ENCODE measurements at regions not wholly inside any gene's neighbourhood (a gene's known extent, or its start where the extent isn't known, plus 50 kb on each side); places are given as distances from the start of the nearest gene placed in this dataset.

DNA sequence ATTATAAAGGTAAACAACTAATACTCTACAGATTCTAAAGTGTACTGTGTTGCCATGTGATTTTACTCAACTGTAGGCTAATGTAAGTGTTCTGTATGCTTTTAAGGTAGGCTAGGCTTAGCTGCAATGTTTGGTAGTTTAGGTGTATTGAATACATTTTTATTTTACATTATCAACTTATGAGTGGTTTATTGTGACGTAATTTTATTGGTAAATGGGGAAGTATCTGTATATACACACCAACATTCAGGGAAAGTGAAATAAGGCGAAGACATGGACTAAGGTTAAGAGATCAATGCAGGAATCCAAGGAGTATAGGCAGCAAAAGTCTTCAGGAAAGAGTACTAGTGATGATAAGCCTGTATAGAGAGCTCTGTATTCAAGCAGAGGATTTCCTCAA is 365.8 kb upstream of the MGAT4C start:
- Histone ChIP-seq H3K4me3 (no peak overlapping the region), H3K4me1 (no peaks in the 10 kb centered on the region), H3K27ac (no peak overlapping the region), H3K9me3 (peaks cover 8 to 13% of the 10 kb centered on the region in 2 donors), H3K27me3 (no peaks in the 10 kb centered on the region), H3K36me3 (no peaks in the 10 kb centered on the region)
- TF ChIP-seq POLR2A (IDR thresholded peaks at IDR 0.05) (no peak), POLR2AphosphoS5 (IDR thresholded peaks at IDR 0.05) (no peak), EP300 (IDR thresholded peaks at IDR 0.05; ENCODE audit: low read depth) (no peak)
- TF ChIP-seq, protein P1, sequence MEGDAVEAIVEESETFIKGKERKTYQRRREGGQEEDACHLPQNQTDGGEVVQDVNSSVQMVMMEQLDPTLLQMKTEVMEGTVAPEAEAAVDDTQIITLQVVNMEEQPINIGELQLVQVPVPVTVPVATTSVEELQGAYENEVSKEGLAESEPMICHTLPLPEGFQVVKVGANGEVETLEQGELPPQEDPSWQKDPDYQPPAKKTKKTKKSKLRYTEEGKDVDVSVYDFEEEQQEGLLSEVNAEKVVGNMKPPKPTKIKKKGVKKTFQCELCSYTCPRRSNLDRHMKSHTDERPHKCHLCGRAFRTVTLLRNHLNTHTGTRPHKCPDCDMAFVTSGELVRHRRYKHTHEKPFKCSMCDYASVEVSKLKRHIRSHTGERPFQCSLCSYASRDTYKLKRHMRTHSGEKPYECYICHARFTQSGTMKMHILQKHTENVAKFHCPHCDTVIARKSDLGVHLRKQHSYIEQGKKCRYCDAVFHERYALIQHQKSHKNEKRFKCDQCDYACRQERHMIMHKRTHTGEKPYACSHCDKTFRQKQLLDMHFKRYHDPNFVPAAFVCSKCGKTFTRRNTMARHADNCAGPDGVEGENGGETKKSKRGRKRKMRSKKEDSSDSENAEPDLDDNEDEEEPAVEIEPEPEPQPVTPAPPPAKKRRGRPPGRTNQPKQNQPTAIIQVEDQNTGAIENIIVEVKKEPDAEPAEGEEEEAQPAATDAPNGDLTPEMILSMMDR (IDR thresholded peaks at IDR 0.05): no peak
- in situ Hi-C loops (cut with MboI; ENCODE audit: low pct_ligation_motif_present in 1 of 4, low pct_unique_long_range_greater_than_20kb in 1 of 4, low sequenced_read_pairs in 3 of 4): no loop called here
- WGBS, 2 donors (ENCODE audit: low coverage in 1 of 2): 53 to 65% methylated on average over 2 of the region's 2 CpGs
- intact Hi-C loops (cut with DNase I; ENCODE audit: low total_unique reads): no loop called here
- DNase-seq: no peak

DNA sequence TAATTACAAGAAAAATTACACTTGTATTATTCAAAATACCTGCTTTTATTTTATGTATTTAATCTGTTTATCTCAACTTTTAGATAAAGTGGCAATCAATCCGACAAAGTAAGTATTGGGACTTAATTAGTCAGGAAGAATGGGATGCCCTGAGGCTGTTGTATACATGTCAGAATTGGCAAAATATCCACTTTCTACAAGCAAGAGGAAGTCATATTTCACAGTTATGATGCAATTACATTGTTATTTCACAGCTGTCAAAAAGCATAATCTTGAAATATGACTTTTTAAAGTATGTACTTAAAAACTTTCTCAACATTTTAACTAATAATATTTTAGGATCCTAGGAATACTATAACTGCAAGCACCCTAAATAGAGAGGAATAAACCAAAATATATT is 357.1 kb upstream of the MGAT4C start:
- Histone ChIP-seq H3K27me3 (no peaks in the 10 kb centered on the region), H3K4me1 (no peaks in the 10 kb centered on the region), H3K36me3 (no peaks in the 10 kb centered on the region), H3K27ac (no peak overlapping the region), H3K9me3 (no peaks in the 10 kb centered on the region), H3K4me3 (no peak overlapping the region)
- 50 to 53% methylated on average over 1 of the region's 1 CpG for WGBS, 2 donors (ENCODE audit: low coverage in 1 of 2)
- TF ChIP-seq POLR2A (IDR thresholded peaks at IDR 0.05): no peak
- TF ChIP-seq EP300 (IDR thresholded peaks at IDR 0.05; ENCODE audit: low read depth): no peak
- TF ChIP-seq POLR2AphosphoS5 (IDR thresholded peaks at IDR 0.05): no peak
- TF ChIP-seq, protein P1 (IDR thresholded peaks at IDR 0.05): no peak
- intact Hi-C loops (cut with DNase I; ENCODE audit: low total_unique reads) (no loop called here), in situ Hi-C loops (cut with MboI; ENCODE audit: low pct_ligation_motif_present in 1 of 4, low pct_unique_long_range_greater_than_20kb in 1 of 4, low sequenced_read_pairs in 3 of 4) (no loop called here)
- no peak for DNase-seq

DNA sequence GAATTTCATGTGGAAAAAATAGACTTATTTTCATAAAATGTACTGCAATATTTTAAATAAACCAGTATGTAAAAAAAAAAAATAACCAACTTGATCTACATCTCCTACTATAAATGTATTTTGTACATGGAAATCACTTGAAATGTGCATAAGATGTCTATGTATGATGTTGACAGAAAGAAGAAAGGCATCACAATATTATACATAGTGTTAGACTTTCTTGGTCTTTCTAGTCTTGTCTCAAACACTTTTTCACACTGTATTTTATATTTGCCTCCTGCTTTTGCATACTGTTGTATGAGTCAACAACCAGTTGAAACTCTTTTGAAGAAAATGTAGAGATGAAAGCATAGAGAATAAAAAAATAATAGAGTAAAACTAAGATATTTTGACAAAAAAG is 352.4 kb upstream of the MGAT4C start:
- no peaks in the 10 kb centered on the region for H3K27me3 ChIP-seq
- intact Hi-C loops (cut with DNase I; ENCODE audit: low total_unique reads): no loop called here
- in situ Hi-C loops (cut with MboI; ENCODE audit: low pct_ligation_motif_present in 1 of 4, low pct_unique_long_range_greater_than_20kb in 1 of 4, low sequenced_read_pairs in 3 of 4): no loop called here
- H3K9me3 ChIP-seq: no peaks in the 10 kb centered on the region
- TF ChIP-seq, protein P1 (IDR thresholded peaks at IDR 0.05): no peak
- TF ChIP-seq POLR2AphosphoS5 (IDR thresholded peaks at IDR 0.05) (no peak), POLR2A (IDR thresholded peaks at IDR 0.05) (no peak), EP300 (IDR thresholded peaks at IDR 0.05; ENCODE audit: low read depth) (no peak)
- no peak for DNase-seq
- no peaks in the 10 kb centered on the region for H3K4me1 ChIP-seq
- H3K27ac ChIP-seq: no peak overlapping the region
- H3K4me3 ChIP-seq: no peak overlapping the region
- H3K36me3 ChIP-seq: no peaks in the 10 kb centered on the region

DNA sequence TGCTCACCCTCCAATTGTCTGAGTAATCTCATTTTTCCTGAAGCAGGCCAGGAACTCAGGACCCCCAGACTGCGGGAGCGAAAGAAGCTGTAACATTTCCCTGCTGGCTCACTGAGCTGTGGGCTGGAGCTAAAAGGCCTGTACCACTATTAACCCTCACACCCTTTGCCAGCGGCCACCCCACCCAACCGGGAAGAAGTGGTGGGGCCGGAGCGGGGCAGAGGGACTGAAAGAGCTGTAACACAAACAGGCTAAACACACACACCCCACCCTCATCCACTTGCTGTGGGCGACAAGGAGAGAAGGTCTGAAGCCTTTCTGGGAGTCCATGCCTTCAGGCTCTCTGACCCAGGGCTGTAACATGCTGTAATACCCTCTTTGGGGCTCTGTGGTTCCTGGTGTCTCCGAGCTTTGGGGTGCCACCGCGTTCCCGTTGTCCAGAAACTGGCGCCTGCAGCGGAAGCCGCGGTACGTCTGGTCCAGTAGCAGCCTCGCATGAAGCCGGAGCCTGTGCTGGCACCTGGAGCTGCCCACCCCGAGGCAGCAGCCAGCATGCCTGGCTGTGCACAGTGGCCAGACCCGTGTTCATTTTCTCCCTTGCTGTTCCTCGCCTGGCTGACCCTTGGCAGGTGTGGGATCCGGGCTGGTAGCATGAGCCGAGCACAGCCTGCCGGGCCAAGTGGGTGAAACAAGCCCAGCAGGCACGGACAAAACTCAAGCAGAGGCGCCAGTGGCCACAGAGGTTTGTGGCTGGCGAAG is 345.5 kb upstream of the MGAT4C start:
- Histone ChIP-seq H3K27ac (no peak overlapping the region), H3K27me3 (no peaks in the 10 kb centered on the region), H3K9me3 (no peaks in the 10 kb centered on the region), H3K4me1 (no peaks in the 10 kb centered on the region), H3K36me3 (no peaks in the 10 kb centered on the region), H3K4me3 (no peak overlapping the region)
- 93% methylated on average over 27 of the region's 27 CpGs; no CpG with 5 or more reads in 1 of the 2 donors for WGBS, 2 donors (ENCODE audit: low coverage in 1 of 2)
- no peak for DNase-seq
- in situ Hi-C loops (cut with MboI; ENCODE audit: low pct_ligation_motif_present in 1 of 4, low pct_unique_long_range_greater_than_20kb in 1 of 4, low sequenced_read_pairs in 3 of 4) (no loop called here), intact Hi-C loops (cut with DNase I; ENCODE audit: low total_unique reads) (no loop called here)
- TF ChIP-seq, protein P1 (IDR thresholded peaks at IDR 0.05): no peak

Measured in transverse colon (tissue), 4 donors.